ENCODE measurements at regions not wholly inside any gene's neighbourhood (a gene's known extent, or its start where the extent isn't known, plus 50 kb on each side); places are given as distances from the start of the nearest gene placed in this dataset.

- TF ChIP-seq EZH2 (IDR thresholded peaks at IDR 0.05; ENCODE audit: insufficient read depth, poor library complexity, severe bottlenecking): no peak
- TF ChIP-seq EZH2phosphoT487 (IDR thresholded peaks at IDR 0.05; ENCODE audit: insufficient read depth, low read depth): no peak
These were observed 1147.7 kb upstream of the WWC1 start for GRCh38 chr5:167143716-167144115.
